Fibroblast of lung (primary cell): ENCODE measurements at regions not wholly inside any gene's neighbourhood (a gene's known extent, or its start where the extent isn't known, plus 50 kb on each side); places are given as distances from the start of the nearest gene placed in this dataset.

Experiments used
- DNase-seq, 2 donors: peaks; one replicate each; pipeline versions ENCODE4 v3.0.0 to v3.0.0-alpha.2; 2010; ENCODE audit warnings: low read depth in 2 of 2
- H2AFZ ChIP-seq: 2 replicates; pipeline ENCODE4 v1.5.1; 2012; ENCODE audit warnings: low read length, control low read depth, inconsistent platforms
- H3K27ac ChIP-seq: 2 replicates; pipeline ENCODE4 v1.5.1; 2011; ENCODE audit warnings: low read length, control low read depth; ENCODE audit not compliant: insufficient read depth
- H3K27me3 ChIP-seq: 2 replicates; pipeline ENCODE4 v1.5.1; 2011; ENCODE audit warnings: mild to moderate bottlenecking, low read length; ENCODE audit not compliant: control insufficient read depth, insufficient read depth
- H3K36me3 ChIP-seq: 2 replicates; pipeline ENCODE4 v1.5.1; 2011; ENCODE audit warnings: low read length; ENCODE audit not compliant: control insufficient read depth, insufficient read depth
- H3K4me1 ChIP-seq: 2 replicates; pipeline ENCODE4 v1.5.1; 2011; ENCODE audit warnings: low read length; ENCODE audit not compliant: control insufficient read depth, insufficient read depth; ENCODE audit errors: extremely low read depth
- H3K4me2 ChIP-seq: 2 replicates; pipeline ENCODE4 v1.5.1; 2011; ENCODE audit warnings: low read length, control low read depth; ENCODE audit not compliant: insufficient read depth; ENCODE audit errors: extremely low read depth
- H3K4me3 ChIP-seq, 4 experiments: fragments of 200-600 bp in 1 of 4; sonication (generic) in 1 of 4; replicated peaks in 1 of 4; 2 replicates each; pipeline ENCODE4 v1.5.1; 2011 to 2016; ENCODE audit warnings: low read length in 4 of 4, low read depth in 3 of 4, mild to moderate bottlenecking in 3 of 4, control low read depth in 2 of 4, inconsistent platforms in 1 of 4, mixed read lengths in 1 of 4; ENCODE audit not compliant: insufficient read depth in 1 of 4; ENCODE audit errors: control extremely low read depth in 1 of 4
- H3K79me2 ChIP-seq: 2 replicates; pipeline ENCODE4 v1.5.1; 2012; ENCODE audit warnings: mild to moderate bottlenecking, low read length, inconsistent platforms; ENCODE audit not compliant: control insufficient read depth, insufficient read depth
- H3K9ac ChIP-seq: 2 replicates; pipeline ENCODE4 v1.5.1; 2011; ENCODE audit warnings: mild to moderate bottlenecking, low read length, control low read depth; ENCODE audit not compliant: insufficient read depth
- H3K9me3 ChIP-seq: 2 replicates; pipeline ENCODE4 v1.5.1; 2012; ENCODE audit warnings: low read depth, low read length; ENCODE audit not compliant: control insufficient read depth, insufficient read depth
- H4K20me1 ChIP-seq: 2 replicates; pipeline ENCODE4 v1.5.1; 2011; ENCODE audit warnings: low read length; ENCODE audit not compliant: control insufficient read depth, insufficient read depth; ENCODE audit errors: extremely low read depth
- EZH2 ChIP-seq: IDR thresholded peaks from 2 replicates; pipeline ENCODE4 v1.5.1; 2012; ENCODE audit warnings: low read length, control low read depth, mild to moderate bottlenecking; ENCODE audit errors: missing control alignments
- TF ChIP-seq, protein P1 (sequence below), 2 donors: IDR thresholded peaks in 1 of 2; conservative IDR thresholded peaks in 1 of 2; 1 replicate in 1 of 2; 2 replicates in 1 of 2; pipeline ENCODE4 v1.5.1; 2011 to 2012; ENCODE audit warnings: low read length in 2 of 2, control low read depth in 1 of 2, inconsistent platforms in 1 of 2, low read depth in 1 of 2, mild to moderate bottlenecking in 1 of 2

DNA sequence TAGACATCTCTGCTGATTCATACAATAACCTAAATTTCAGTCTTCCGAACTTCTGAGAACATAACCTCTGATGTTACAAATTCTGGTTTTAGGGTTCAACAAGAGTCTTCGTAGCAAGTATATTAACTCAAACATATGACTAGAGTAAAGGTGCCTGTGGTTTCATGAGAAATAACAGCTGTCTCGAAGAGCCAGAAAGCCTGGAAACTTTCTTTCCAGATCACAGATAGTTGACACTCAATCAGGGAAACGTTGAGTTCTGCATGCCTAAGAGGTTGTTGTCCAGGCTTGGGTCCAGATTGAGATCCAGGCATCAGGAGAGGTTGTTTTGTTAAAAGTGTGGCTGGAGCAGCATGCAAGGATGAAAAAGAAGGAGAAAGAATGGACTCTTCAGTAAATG, 790.1 kb upstream of the AMELY start:
- Histone ChIP-seq H3K27me3 (no peaks in the 10 kb centered on the region), H3K79me2 (no peaks in the 10 kb centered on the region), H3K36me3 (no peaks in the 10 kb centered on the region), H3K4me3 (peak overlapping the region in 2 of 4 experiments; percentile 40 to 58), H3K27ac (no peak overlapping the region), H4K20me1 (no peaks in the 10 kb centered on the region), H3K9me3 (no peaks in the 10 kb centered on the region), H3K9ac (no peak overlapping the region), H2AFZ (no peak overlapping the region), H3K4me1 (no peaks in the 10 kb centered on the region), H3K4me2 (no peak overlapping the region)
- no peak for TF ChIP-seq EZH2
- TF ChIP-seq, protein P1, sequence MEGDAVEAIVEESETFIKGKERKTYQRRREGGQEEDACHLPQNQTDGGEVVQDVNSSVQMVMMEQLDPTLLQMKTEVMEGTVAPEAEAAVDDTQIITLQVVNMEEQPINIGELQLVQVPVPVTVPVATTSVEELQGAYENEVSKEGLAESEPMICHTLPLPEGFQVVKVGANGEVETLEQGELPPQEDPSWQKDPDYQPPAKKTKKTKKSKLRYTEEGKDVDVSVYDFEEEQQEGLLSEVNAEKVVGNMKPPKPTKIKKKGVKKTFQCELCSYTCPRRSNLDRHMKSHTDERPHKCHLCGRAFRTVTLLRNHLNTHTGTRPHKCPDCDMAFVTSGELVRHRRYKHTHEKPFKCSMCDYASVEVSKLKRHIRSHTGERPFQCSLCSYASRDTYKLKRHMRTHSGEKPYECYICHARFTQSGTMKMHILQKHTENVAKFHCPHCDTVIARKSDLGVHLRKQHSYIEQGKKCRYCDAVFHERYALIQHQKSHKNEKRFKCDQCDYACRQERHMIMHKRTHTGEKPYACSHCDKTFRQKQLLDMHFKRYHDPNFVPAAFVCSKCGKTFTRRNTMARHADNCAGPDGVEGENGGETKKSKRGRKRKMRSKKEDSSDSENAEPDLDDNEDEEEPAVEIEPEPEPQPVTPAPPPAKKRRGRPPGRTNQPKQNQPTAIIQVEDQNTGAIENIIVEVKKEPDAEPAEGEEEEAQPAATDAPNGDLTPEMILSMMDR (conservative IDR thresholded peaks at IDR 0.05 in 1 of 2, IDR thresholded peaks at IDR 0.05 in 1 of 2; ENCODE audit: low read depth in 1 of 2, low read length in 2 of 2), result no peak
- peak in 1 of 2 donors; percentile 94 for DNase-seq

GRCh38 chrY:7697506-7697905, 786.0 kb upstream of the AMELY start:
- no peaks in the 10 kb centered on the region for H3K9me3 ChIP-seq
- H3K4me1 ChIP-seq, result no peaks in the 10 kb centered on the region
- no peaks in the 10 kb centered on the region for H3K36me3 ChIP-seq
- H3K4me3 ChIP-seq, result no peak overlapping the region
- no peaks in the 10 kb centered on the region for H3K27me3 ChIP-seq
- no peak overlapping the region for H2AFZ ChIP-seq
- H3K9ac ChIP-seq, result no peak overlapping the region
- H3K27ac ChIP-seq, result no peak overlapping the region
- DNase-seq, result no peak
- no peaks in the 10 kb centered on the region for H4K20me1 ChIP-seq
- no peak for TF ChIP-seq EZH2
- TF ChIP-seq, protein P1 (conservative IDR thresholded peaks at IDR 0.05 in 1 of 2, IDR thresholded peaks at IDR 0.05 in 1 of 2; ENCODE audit: low read depth in 1 of 2, low read length in 2 of 2), result no peak
- H3K79me2 ChIP-seq, result no peaks in the 10 kb centered on the region
- H3K4me2 ChIP-seq, result no peak overlapping the region

- no peak overlapping the region for H3K4me2 ChIP-seq
- H3K27ac ChIP-seq, result no peak overlapping the region
- no peak overlapping the region for H2AFZ ChIP-seq
- TF ChIP-seq EZH2, result no peak
- TF ChIP-seq, protein P1 (conservative IDR thresholded peaks at IDR 0.05 in 1 of 2, IDR thresholded peaks at IDR 0.05 in 1 of 2; ENCODE audit: low read depth in 1 of 2, low read length in 2 of 2), result no peak
- H3K4me1 ChIP-seq, result no peaks in the 10 kb centered on the region
- H3K36me3 ChIP-seq, result no peaks in the 10 kb centered on the region
- no peaks in the 10 kb centered on the region for H3K9me3 ChIP-seq
- no peaks in the 10 kb centered on the region for H3K27me3 ChIP-seq
- no peak overlapping the region for H3K4me3 ChIP-seq
- no peaks in the 10 kb centered on the region for H3K79me2 ChIP-seq
- no peak for DNase-seq
- H3K9ac ChIP-seq, result no peak overlapping the region
- no peaks in the 10 kb centered on the region for H4K20me1 ChIP-seq
Measured at GRCh38 chrY:7692701-7693100, 781.1 kb upstream of the AMELY start.
